Cardiac muscle cell (in vitro differentiated cells and primary cell): ENCODE measurements at regions not wholly inside any gene's neighbourhood (a gene's known extent, or its start where the extent isn't known, plus 50 kb on each side); places are given as distances from the start of the nearest gene placed in this dataset.

ENCODE experiments used
- DNase-seq, 2 donors: peaks; one replicate each; pipeline versions ENCODE4 v3.0.0 to v3.0.0-alpha.2; 2010 to 2017; ENCODE audit warnings: low read depth in 1 of 2, low spot score in 1 of 2
- H3K27ac ChIP-seq: fragments of 200-600 bp; sonication (generic); 2 replicates; pipeline ENCODE4 v1.5.1; 2016
- H3K27me3 ChIP-seq: fragments of 200-600 bp; sonication (generic); 2 replicates; pipeline ENCODE4 v1.6.0; 2016; ENCODE audit warnings: control low read depth
- H3K36me3 ChIP-seq: fragments of 200-600 bp; sonication (generic); 2 replicates; pipeline ENCODE4 v1.5.1; 2016; ENCODE audit warnings: control low read depth
- H3K4me1 ChIP-seq: fragments of 200-600 bp; sonication (generic); 2 replicates; pipeline ENCODE4 v1.8.1; 2017; ENCODE audit warnings: low read depth, mild to moderate bottlenecking, mixed run types
- H3K4me3 ChIP-seq: fragments of 200-600 bp; sonication (generic); 2 replicates; pipeline ENCODE4 v1.5.1; 2016; ENCODE audit warnings: mild to moderate bottlenecking
- H3K9me3 ChIP-seq: fragments of 200-600 bp; sonication (generic); 2 replicates; pipeline ENCODE4 v1.5.1; 2017; ENCODE audit warnings: low read depth, mild to moderate bottlenecking, control low read depth
- CTCF ChIP-seq: IDR thresholded peaks from 2 replicates; pipeline ENCODE4 v1.5.1; 2012; ENCODE audit warnings: low read depth, mild to moderate bottlenecking, low read length

DNA sequence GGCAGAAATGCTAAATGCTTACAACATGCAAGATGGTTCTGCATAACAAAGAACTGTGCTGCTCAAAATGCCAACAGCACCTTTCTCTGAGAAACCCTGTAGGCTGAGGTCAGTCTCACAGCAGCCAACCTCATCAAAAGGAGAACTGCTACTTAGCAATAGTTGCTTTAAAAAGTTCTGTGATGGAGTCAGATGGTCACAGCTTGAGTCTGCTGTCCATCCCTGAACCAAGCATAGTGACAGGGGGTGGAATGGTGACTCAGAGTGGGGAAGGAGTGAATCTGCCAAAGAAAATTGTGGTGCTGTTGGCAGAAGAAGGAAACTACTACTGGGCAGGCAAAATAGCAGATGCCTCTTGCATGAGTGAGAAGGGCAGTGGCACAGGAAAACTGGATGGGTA lies 106.0 kb upstream of the FAM78B start:
- Histone ChIP-seq H3K27me3 (no peaks in the 10 kb centered on the region), H3K36me3 (no peaks in the 10 kb centered on the region), H3K4me3 (no peak overlapping the region), H3K9me3 (no peaks in the 10 kb centered on the region), H3K27ac (no peak overlapping the region), H3K4me1 (no peaks in the 10 kb centered on the region)
- DNase-seq = no peak
- no peak for TF ChIP-seq CTCF

- Histone ChIP-seq H3K4me3 (no peak overlapping the region), H3K27ac (no peak overlapping the region), H3K4me1 (no peaks in the 10 kb centered on the region), H3K36me3 (no peaks in the 10 kb centered on the region), H3K9me3 (no peaks in the 10 kb centered on the region), H3K27me3 (no peaks in the 10 kb centered on the region)
- no peak for TF ChIP-seq CTCF
- no peak for DNase-seq
Observed at GRCh38 chr1:166273618-166274017, 106.8 kb upstream of the FAM78B start.

DNA sequence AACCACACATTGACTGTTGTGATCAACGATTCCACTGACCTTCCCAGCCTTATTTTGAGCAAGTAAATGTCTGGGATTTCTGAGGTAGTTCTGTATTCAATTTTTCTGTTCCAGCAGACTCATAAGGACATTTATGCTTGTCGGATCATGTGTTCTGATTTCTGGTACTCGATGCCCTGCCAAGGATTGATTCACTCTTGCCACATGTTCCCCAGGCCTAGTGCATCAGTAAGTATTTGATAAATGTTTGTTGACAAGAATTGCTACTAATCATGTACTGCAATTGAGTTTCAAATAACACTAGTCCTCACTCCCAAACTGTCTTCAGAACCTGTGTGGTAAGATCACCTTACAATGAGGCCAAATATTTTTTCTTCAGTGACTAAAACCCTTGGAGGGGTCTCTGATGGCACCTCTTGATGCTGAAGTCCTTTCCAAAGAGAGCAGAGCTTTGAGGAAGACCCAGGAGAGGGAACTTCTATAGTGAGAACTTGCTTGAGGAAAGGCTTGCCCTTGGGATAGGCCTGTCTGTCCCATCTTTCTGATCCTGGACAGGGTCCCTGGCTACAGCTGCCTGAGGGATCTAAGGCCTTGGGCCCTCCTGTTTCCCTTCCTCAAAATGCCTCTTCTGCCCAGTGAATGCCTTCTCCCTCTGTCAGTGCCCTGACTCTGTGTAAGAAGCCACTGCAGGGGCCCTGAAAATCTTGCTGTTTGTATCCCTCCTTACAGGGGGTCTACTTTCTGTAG lies 115.8 kb upstream of the FAM78B start:
- no peak for TF ChIP-seq CTCF
- Histone ChIP-seq H3K27me3 (no peaks in the 10 kb centered on the region), H3K36me3 (no peaks in the 10 kb centered on the region), H3K4me3 (no peak overlapping the region), H3K4me1 (peaks cover 4% of the 10 kb centered on the region), H3K27ac (no peak overlapping the region), H3K9me3 (no peaks in the 10 kb centered on the region)
- no peak for DNase-seq

GRCh38 chr1:166283190-166283589 lies 116.4 kb upstream of the FAM78B start:
- H3K9me3 ChIP-seq = no peaks in the 10 kb centered on the region

DNA sequence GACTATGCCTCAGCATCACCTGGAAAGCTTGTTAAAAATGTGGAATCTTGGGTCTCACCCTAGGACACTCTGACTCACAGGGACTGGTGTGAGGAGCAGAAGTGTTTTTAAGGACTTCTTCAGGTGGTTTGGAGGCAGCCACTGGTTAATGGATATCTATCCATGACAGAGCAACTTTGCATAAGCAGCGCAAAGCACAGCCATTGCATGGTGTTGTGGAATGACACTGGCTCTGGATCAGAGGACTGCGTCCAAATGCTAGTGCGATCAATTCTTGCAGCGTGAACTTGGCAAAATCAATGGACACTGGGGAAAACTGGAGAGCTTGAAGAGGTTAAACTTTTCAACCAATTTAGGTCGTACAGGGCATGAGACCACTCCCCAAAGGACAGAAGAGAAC lies 116.8 kb upstream of the FAM78B start:
- Histone ChIP-seq H3K36me3 (no peaks in the 10 kb centered on the region), H3K9me3 (no peaks in the 10 kb centered on the region), H3K27me3 (no peaks in the 10 kb centered on the region), H3K4me3 (no peak overlapping the region), H3K4me1 (peaks cover 4% of the 10 kb centered on the region), H3K27ac (no peak overlapping the region)
- no peak for TF ChIP-seq CTCF
- no peak for DNase-seq

More at GRCh38 chr1:166283190-166283589, 116.4 kb upstream of the FAM78B start:
- no peak for TF ChIP-seq CTCF
- H3K27me3 ChIP-seq = no peaks in the 10 kb centered on the region
- H3K36me3 ChIP-seq = no peaks in the 10 kb centered on the region
- no peak overlapping the region for H3K27ac ChIP-seq
- no peak for DNase-seq
- H3K4me1 ChIP-seq = peaks cover 4% of the 10 kb centered on the region
- no peak overlapping the region for H3K4me3 ChIP-seq
